ENCODE measurements at regions not wholly inside any gene's neighbourhood (a gene's known extent, or its start where the extent isn't known, plus 50 kb on each side); places are given as distances from the start of the nearest gene placed in this dataset.

- Histone ChIP-seq H3K9ac (no peak overlapping the region), H3K9me3 (ENCODE audit: low read depth) (no peaks in the 10 kb centered on the region), H3K4me1 (ENCODE audit: insufficient read depth) (peaks cover 15% of the 10 kb centered on the region), H3F3A (ENCODE audit: insufficient read depth) (peaks cover 15% of the 10 kb centered on the region), H3K27me3 (replicated peaks; ENCODE audit: insufficient read depth) (no peaks in the 10 kb centered on the region), H3K27ac (no peak overlapping the region), H2AFZ (no peak overlapping the region), H3K4me3 (no peak overlapping the region), H3K79me2 (ENCODE audit: insufficient read depth) (no peaks in the 10 kb centered on the region), H3K4me2 (ENCODE audit: unreplicated experiment) (no peak overlapping the region), H3K36me3 (ENCODE audit: low read depth) (no peaks in the 10 kb centered on the region), H4K20me1 (ENCODE audit: insufficient read depth) (no peaks in the 10 kb centered on the region), H3K9me2 (ENCODE audit: insufficient read depth) (no peaks in the 10 kb centered on the region)
- no peak for DNase-seq
- 81% methylated on average over 13 of the region's 13 CpGs for WGBS, 2 experiments (ENCODE audit: low coverage in 1 of 2, low lambda C conversion rate in 2 of 2, missing lambda C conversion rate in 2 of 2)
- in situ Hi-C loops (cut with MboI), result loop anchor here (25.0 kb wide), 1 partner anchor 566 kb away; no protein-coding TSS in a partner anchor
- TF ChIP-seq EZH2 (IDR thresholded peaks at IDR 0.05; ENCODE audit: insufficient read depth, poor library complexity, severe bottlenecking) (no peak), EZH2phosphoT487 (IDR thresholded peaks at IDR 0.05; ENCODE audit: insufficient read depth, low read depth) (no peak)
Observed at GRCh38 chr6:12228447-12229146, 61.6 kb upstream of the EDN1 start.

- Histone ChIP-seq H3F3A (ENCODE audit: insufficient read depth) (peaks cover 17% of the 10 kb centered on the region), H2AFZ (no peak overlapping the region), H3K4me3 (no peak overlapping the region), H3K27ac (no peak overlapping the region), H3K4me1 (ENCODE audit: insufficient read depth) (peaks cover 18% of the 10 kb centered on the region), H3K9ac (no peak overlapping the region), H3K79me2 (ENCODE audit: insufficient read depth) (no peaks in the 10 kb centered on the region), H3K4me2 (ENCODE audit: unreplicated experiment) (no peak overlapping the region), H4K20me1 (ENCODE audit: insufficient read depth) (no peaks in the 10 kb centered on the region), H3K9me3 (ENCODE audit: low read depth) (no peaks in the 10 kb centered on the region), H3K27me3 (replicated peaks; ENCODE audit: insufficient read depth) (no peaks in the 10 kb centered on the region), H3K36me3 (ENCODE audit: low read depth) (no peaks in the 10 kb centered on the region), H3K9me2 (ENCODE audit: insufficient read depth) (no peaks in the 10 kb centered on the region)
- in situ Hi-C loops (cut with MboI), result loop anchor here (25.0 kb wide), 1 partner anchor 567 kb away; no protein-coding TSS in a partner anchor
- TF ChIP-seq EZH2 (IDR thresholded peaks at IDR 0.05; ENCODE audit: insufficient read depth, poor library complexity, severe bottlenecking) (no peak), EZH2phosphoT487 (IDR thresholded peaks at IDR 0.05; ENCODE audit: insufficient read depth, low read depth) (no peak)
- DNase-seq, result no peak
- 87 to 94% methylated on average over 1 of the region's 1 CpG for WGBS, 2 experiments (ENCODE audit: low coverage in 1 of 2, low lambda C conversion rate in 2 of 2, missing lambda C conversion rate in 2 of 2)
Observed at GRCh38 chr6:12229332-12229731, 60.8 kb upstream of the EDN1 start.

GRCh38 chr6:12230523-12230922 is 59.6 kb upstream of the EDN1 start:
- Histone ChIP-seq H3K36me3 (ENCODE audit: low read depth) (no peaks in the 10 kb centered on the region), H3K4me1 (ENCODE audit: insufficient read depth) (peaks cover 18% of the 10 kb centered on the region), H3K4me3 (no peak overlapping the region), H3K4me2 (ENCODE audit: unreplicated experiment) (no peak overlapping the region), H3K9ac (no peak overlapping the region), H3K9me2 (ENCODE audit: insufficient read depth) (no peaks in the 10 kb centered on the region), H2AFZ (no peak overlapping the region), H4K20me1 (ENCODE audit: insufficient read depth) (no peaks in the 10 kb centered on the region), H3F3A (ENCODE audit: insufficient read depth) (peaks cover 17% of the 10 kb centered on the region), H3K27ac (no peak overlapping the region), H3K79me2 (ENCODE audit: insufficient read depth) (no peaks in the 10 kb centered on the region), H3K9me3 (ENCODE audit: low read depth) (no peaks in the 10 kb centered on the region), H3K27me3 (replicated peaks; ENCODE audit: insufficient read depth) (no peaks in the 10 kb centered on the region)
- 76 to 78% methylated on average over 6 of the region's 6 CpGs for WGBS, 2 experiments (ENCODE audit: low coverage in 1 of 2, low lambda C conversion rate in 2 of 2, missing lambda C conversion rate in 2 of 2)
- in situ Hi-C loops (cut with MboI), result loop anchor here (25.0 kb wide), 1 partner anchor 568 kb away; no protein-coding TSS in a partner anchor
- TF ChIP-seq EZH2 (IDR thresholded peaks at IDR 0.05; ENCODE audit: insufficient read depth, poor library complexity, severe bottlenecking) (no peak), EZH2phosphoT487 (IDR thresholded peaks at IDR 0.05; ENCODE audit: insufficient read depth, low read depth) (no peak)
- DNase-seq, result no peak

GRCh38 chr6:12232339-12232738 is 57.8 kb upstream of the EDN1 start:
- TF ChIP-seq EZH2phosphoT487 (IDR thresholded peaks at IDR 0.05; ENCODE audit: insufficient read depth, low read depth) (no peak), EZH2 (IDR thresholded peaks at IDR 0.05; ENCODE audit: insufficient read depth, poor library complexity, severe bottlenecking) (no peak)
- Histone ChIP-seq H3K4me3 (peak overlapping the region; percentile 46), H2AFZ (no peak overlapping the region), H3K27ac (0 out of 2 replicates have a peak overlapping the region, but pooled peaks have one; percentile 8), H3K27me3 (replicated peaks; ENCODE audit: insufficient read depth) (no peaks in the 10 kb centered on the region), H3F3A (ENCODE audit: insufficient read depth) (peaks cover 17% of the 10 kb centered on the region), H3K9me2 (ENCODE audit: insufficient read depth) (no peaks in the 10 kb centered on the region), H3K36me3 (ENCODE audit: low read depth) (no peaks in the 10 kb centered on the region), H4K20me1 (ENCODE audit: insufficient read depth) (no peaks in the 10 kb centered on the region), H3K9ac (peak overlapping the region; percentile 6; the same call in 1 of the 2 replicates), H3K4me1 (ENCODE audit: insufficient read depth) (peaks cover 18% of the 10 kb centered on the region), H3K4me2 (ENCODE audit: unreplicated experiment) (peak overlapping the region; percentile 52), H3K79me2 (ENCODE audit: insufficient read depth) (no peaks in the 10 kb centered on the region), H3K9me3 (ENCODE audit: low read depth) (no peaks in the 10 kb centered on the region)
- DNase-seq, result peak; percentile 64
- in situ Hi-C loops (cut with MboI), result loop anchor here (25.0 kb wide), 1 partner anchor 570 kb away; no protein-coding TSS in a partner anchor
- WGBS, 2 experiments (ENCODE audit: low coverage in 1 of 2, low lambda C conversion rate in 2 of 2, missing lambda C conversion rate in 2 of 2), result 32 to 34% methylated on average over 3 of the region's 3 CpGs
